ENCODE measurements at regions not wholly inside any gene's neighbourhood (a gene's known extent, or its start where the extent isn't known, plus 50 kb on each side); places are given as distances from the start of the nearest gene placed in this dataset.

DNA sequence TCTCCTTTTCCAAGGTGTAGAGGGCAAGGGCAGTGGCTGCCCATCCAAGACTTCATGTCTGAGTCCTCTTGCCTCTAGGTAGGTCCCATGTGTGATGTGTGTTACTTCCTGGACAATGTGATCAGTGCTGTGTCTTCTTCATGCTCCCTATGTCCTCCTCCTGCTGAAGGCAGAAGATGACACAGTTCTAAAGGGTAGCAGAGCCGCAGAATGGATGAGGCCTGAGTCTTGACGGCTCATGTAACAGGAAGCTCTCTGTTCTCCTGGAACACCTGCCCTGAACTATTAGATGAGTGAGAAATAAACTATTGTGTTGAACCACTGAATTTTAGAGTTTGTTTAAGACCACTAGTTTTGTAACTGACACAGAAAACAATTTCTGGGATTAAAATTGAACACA, 165.9 kb downstream of the NDFIP2 start:
- WGBS, 2 donors (ENCODE audit: low coverage in 1 of 2) = 95 to 100% methylated on average over 2 of the region's 2 CpGs
- Histone ChIP-seq H3K9me3 (no peaks in the 10 kb centered on the region), H3K27ac (no peak overlapping the region), H3K4me3 (no peak overlapping the region), H3K36me3 (no peaks in the 10 kb centered on the region), H3K27me3 (no peaks in the 10 kb centered on the region), H3K4me1 (no peaks in the 10 kb centered on the region)
- DNase-seq = no peak
- TF ChIP-seq POLR2A (IDR thresholded peaks at IDR 0.05) (no peak), POLR2AphosphoS5 (IDR thresholded peaks at IDR 0.05) (no peak), EP300 (IDR thresholded peaks at IDR 0.05; ENCODE audit: low read depth) (no peak)
- TF ChIP-seq, protein P1, sequence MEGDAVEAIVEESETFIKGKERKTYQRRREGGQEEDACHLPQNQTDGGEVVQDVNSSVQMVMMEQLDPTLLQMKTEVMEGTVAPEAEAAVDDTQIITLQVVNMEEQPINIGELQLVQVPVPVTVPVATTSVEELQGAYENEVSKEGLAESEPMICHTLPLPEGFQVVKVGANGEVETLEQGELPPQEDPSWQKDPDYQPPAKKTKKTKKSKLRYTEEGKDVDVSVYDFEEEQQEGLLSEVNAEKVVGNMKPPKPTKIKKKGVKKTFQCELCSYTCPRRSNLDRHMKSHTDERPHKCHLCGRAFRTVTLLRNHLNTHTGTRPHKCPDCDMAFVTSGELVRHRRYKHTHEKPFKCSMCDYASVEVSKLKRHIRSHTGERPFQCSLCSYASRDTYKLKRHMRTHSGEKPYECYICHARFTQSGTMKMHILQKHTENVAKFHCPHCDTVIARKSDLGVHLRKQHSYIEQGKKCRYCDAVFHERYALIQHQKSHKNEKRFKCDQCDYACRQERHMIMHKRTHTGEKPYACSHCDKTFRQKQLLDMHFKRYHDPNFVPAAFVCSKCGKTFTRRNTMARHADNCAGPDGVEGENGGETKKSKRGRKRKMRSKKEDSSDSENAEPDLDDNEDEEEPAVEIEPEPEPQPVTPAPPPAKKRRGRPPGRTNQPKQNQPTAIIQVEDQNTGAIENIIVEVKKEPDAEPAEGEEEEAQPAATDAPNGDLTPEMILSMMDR (IDR thresholded peaks at IDR 0.05) = no peak
- in situ Hi-C loops (cut with MboI; ENCODE audit: low pct_ligation_motif_present in 1 of 4, low pct_unique_long_range_greater_than_20kb in 1 of 4, low sequenced_read_pairs in 3 of 4) (no loop called here), intact Hi-C loops (cut with DNase I; ENCODE audit: low total_unique reads) (no loop called here)

DNA sequence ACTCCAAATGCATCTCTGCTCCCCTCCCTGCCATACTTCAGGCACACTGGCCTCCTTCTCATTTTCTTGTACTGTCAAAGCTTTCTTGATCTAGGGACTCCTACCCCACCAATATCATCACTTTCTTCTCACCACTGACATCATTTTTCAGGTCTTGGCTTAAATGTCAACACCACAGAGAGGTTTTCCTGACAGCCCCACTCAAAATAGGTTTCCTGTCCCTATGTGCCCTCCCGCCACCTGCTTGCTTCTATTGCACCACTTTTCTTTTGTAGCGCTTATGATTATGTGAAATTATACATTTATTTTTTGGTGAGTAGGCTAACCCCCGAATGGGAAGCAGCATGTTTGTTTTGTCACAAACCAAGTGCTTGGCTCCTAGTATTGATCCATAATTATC, 164.6 kb downstream of the NDFIP2 start:
- Histone ChIP-seq H3K9me3 (no peaks in the 10 kb centered on the region), H3K4me1 (no peaks in the 10 kb centered on the region), H3K4me3 (no peak overlapping the region), H3K27ac (no peak overlapping the region), H3K36me3 (no peaks in the 10 kb centered on the region), H3K27me3 (no peaks in the 10 kb centered on the region)
- 68 to 83% methylated on average over 3 of the region's 3 CpGs for WGBS, 2 donors (ENCODE audit: low coverage in 1 of 2)
- intact Hi-C loops (cut with DNase I; ENCODE audit: low total_unique reads) = no loop called here
- in situ Hi-C loops (cut with MboI; ENCODE audit: low pct_ligation_motif_present in 1 of 4, low pct_unique_long_range_greater_than_20kb in 1 of 4, low sequenced_read_pairs in 3 of 4) = no loop called here
- no peak for DNase-seq
- TF ChIP-seq, protein P1 (IDR thresholded peaks at IDR 0.05) = no peak
- TF ChIP-seq POLR2AphosphoS5 (IDR thresholded peaks at IDR 0.05) (no peak), EP300 (IDR thresholded peaks at IDR 0.05; ENCODE audit: low read depth) (no peak), POLR2A (IDR thresholded peaks at IDR 0.05) (no peak)

DNA sequence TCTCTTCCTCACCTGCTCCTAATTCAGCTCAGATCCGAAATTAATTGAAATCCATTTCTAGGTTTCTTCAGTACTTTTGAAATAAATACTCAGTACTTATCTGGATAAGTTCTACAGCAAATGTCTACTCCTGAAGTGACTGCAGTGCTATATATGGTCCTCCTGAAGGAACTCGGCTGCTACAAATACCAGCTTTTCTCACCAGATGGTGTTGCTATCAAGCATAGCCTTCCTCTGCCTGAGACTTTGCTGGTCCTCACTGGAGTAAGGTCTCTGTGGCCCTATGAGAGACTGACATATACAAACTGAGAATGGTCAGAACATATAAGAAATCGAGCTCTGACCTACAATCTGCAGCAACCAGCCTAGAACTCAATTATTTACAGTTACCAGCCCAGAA, 161.6 kb downstream of the NDFIP2 start:
- Histone ChIP-seq H3K9me3 (no peaks in the 10 kb centered on the region), H3K4me1 (no peaks in the 10 kb centered on the region), H3K36me3 (no peaks in the 10 kb centered on the region), H3K27me3 (no peaks in the 10 kb centered on the region), H3K27ac (no peak overlapping the region), H3K4me3 (no peak overlapping the region)
- intact Hi-C loops (cut with DNase I; ENCODE audit: low total_unique reads) = no loop called here
- no peak for DNase-seq
- 62 to 74% methylated on average over 1 to 3 of the region's 3 CpGs for WGBS, 2 donors (ENCODE audit: low coverage in 1 of 2)
- in situ Hi-C loops (cut with MboI; ENCODE audit: low pct_ligation_motif_present in 1 of 4, low pct_unique_long_range_greater_than_20kb in 1 of 4, low sequenced_read_pairs in 3 of 4) = no loop called here
- no peak for TF ChIP-seq EP300 (IDR thresholded peaks at IDR 0.05; ENCODE audit: low read depth)
- no peak for TF ChIP-seq POLR2A (IDR thresholded peaks at IDR 0.05)
- TF ChIP-seq, protein P1 (IDR thresholded peaks at IDR 0.05) = no peak
- no peak for TF ChIP-seq POLR2AphosphoS5 (IDR thresholded peaks at IDR 0.05)

DNA sequence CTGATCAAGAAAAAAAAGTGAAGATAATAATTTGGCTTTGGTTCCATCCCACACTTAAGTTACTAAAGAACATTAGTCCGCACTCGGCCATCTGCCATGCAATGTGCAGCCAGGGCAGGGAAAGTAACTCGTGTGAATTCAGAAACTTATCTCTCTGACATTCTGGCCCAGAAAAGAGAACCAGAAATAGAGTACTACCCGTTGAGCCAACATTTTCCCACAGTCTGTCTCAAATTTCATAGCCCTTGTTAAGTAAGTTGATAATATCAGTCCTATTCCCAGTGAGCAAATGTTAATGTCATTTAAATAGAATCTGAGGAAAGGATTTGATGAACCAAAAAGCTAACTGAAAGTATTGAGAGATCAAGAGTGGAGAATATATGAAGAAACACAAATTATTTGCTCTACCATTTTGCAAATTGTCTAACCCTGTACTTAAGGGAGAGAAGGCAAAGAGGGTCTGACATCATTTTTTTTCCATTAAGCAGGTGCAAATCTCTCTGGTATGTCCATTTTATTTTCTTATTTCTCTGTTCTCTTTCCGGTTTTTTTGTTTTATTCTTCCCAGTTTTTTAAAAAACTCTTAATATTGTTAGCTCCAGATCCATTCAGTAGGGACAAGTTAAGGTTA, 156.3 kb downstream of the NDFIP2 start:
- in situ Hi-C loops (cut with MboI; ENCODE audit: low pct_ligation_motif_present in 1 of 4, low pct_unique_long_range_greater_than_20kb in 1 of 4, low sequenced_read_pairs in 3 of 4) (no loop called here), intact Hi-C loops (cut with DNase I; ENCODE audit: low total_unique reads) (no loop called here)
- Histone ChIP-seq H3K4me3 (no peak overlapping the region), H3K27ac (no peak overlapping the region), H3K4me1 (no peaks in the 10 kb centered on the region), H3K9me3 (no peaks in the 10 kb centered on the region), H3K36me3 (no peaks in the 10 kb centered on the region), H3K27me3 (no peaks in the 10 kb centered on the region)
- no peak for DNase-seq
- TF ChIP-seq POLR2AphosphoS5 (IDR thresholded peaks at IDR 0.05) = no peak
- TF ChIP-seq EP300 (IDR thresholded peaks at IDR 0.05; ENCODE audit: low read depth) = no peak
- TF ChIP-seq POLR2A (IDR thresholded peaks at IDR 0.05) = no peak
- TF ChIP-seq, protein P1 (IDR thresholded peaks at IDR 0.05) = no peak
- 60 to 70% methylated on average over 5 of the region's 5 CpGs for whole genome bisulfite sequencing, 2 donors (ENCODE audit: low coverage in 1 of 2)

All from transverse colon (tissue), 4 donors.